NB4 (cell line): ENCODE measurements at regions not wholly inside any gene's neighbourhood (a gene's known extent, or its start where the extent isn't known, plus 50 kb on each side); places are given as distances from the start of the nearest gene placed in this dataset.

Experiments
- MYC ChIP-seq: IDR thresholded peaks from 2 replicates; pipeline ENCODE4 v1.6.1; 2011; ENCODE audit warnings: low read depth, low read length
- POLR2A ChIP-seq: IDR thresholded peaks from 2 replicates; pipeline ENCODE4 v1.6.1; 2011; ENCODE audit warnings: mild to moderate bottlenecking; ENCODE audit not compliant: insufficient read length; ENCODE audit errors: extremely low read depth
- TF ChIP-seq, protein P1 (sequence below): IDR thresholded peaks from one replicate; pipeline ENCODE4 v1.5.1; 2012; ENCODE audit warnings: low read depth, low read length
- TF ChIP-seq, protein P2 (sequence below): IDR thresholded peaks from 2 replicates; pipeline ENCODE4 v1.6.1; 2011; ENCODE audit warnings: low read depth, low read length

DNA sequence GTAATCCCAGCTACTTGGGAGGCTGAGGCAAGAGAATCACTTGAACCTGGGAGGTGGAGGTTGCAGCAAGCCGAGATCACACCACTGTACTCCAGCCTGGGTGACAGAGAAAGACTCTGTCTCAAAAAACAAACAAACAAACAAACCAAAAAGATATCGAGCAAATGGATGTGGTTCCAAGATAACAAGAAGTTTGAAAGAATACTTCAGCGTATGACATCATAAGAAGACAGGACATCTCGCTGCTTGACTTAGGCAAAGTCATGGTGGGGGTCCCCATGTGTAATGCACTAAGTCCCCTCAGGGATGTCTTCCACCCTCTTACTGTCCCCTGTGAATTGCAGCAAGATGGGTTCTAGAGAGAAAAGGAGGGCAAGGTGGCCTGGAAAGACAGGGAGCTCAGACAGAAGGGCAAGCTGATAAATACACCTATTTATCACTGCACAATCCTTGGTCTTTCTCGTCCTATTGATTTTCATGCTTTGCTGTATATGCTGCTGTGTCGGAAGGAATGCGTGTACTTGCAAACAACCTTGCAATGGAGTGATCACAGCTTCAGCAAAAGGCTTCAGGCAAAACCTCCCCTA, 115.0 kb downstream of the BDH1 start:
- TF ChIP-seq, protein P1, sequence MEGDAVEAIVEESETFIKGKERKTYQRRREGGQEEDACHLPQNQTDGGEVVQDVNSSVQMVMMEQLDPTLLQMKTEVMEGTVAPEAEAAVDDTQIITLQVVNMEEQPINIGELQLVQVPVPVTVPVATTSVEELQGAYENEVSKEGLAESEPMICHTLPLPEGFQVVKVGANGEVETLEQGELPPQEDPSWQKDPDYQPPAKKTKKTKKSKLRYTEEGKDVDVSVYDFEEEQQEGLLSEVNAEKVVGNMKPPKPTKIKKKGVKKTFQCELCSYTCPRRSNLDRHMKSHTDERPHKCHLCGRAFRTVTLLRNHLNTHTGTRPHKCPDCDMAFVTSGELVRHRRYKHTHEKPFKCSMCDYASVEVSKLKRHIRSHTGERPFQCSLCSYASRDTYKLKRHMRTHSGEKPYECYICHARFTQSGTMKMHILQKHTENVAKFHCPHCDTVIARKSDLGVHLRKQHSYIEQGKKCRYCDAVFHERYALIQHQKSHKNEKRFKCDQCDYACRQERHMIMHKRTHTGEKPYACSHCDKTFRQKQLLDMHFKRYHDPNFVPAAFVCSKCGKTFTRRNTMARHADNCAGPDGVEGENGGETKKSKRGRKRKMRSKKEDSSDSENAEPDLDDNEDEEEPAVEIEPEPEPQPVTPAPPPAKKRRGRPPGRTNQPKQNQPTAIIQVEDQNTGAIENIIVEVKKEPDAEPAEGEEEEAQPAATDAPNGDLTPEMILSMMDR = no peak
- no peak for TF ChIP-seq POLR2A
- TF ChIP-seq, protein P2, sequence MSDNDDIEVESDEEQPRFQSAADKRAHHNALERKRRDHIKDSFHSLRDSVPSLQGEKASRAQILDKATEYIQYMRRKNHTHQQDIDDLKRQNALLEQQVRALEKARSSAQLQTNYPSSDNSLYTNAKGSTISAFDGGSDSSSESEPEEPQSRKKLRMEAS = no peak
- TF ChIP-seq MYC = no peak
